PC-9 (cell line): ENCODE measurements at regions not wholly inside any gene's neighbourhood (a gene's known extent, or its start where the extent isn't known, plus 50 kb on each side); places are given as distances from the start of the nearest gene placed in this dataset.

Source experiments
- BruUV-seq: library from RNA; stranded (reverse); fragments of 400-500 nt; replicated peaks from 2 replicates; lab custom pipeline; 2021; lab: Mats Ljungman, UMichigan
- CTCF ChIA-PET: fragments of 300-600 bp; sonication (Branson Sonifier 250); formaldehyde crosslinking; loops from one replicate; lab custom pipeline; 2022; ENCODE audit warnings: antibody characterized with exemption; lab: Charles Lee
- POLR2A ChIA-PET: fragments of 300-600 bp; sonication (Branson Sonifier 250); formaldehyde crosslinking; loops from one replicate; lab custom pipeline; 2022; ENCODE audit warnings: antibody characterized with exemption; ENCODE audit not compliant: unreplicated experiment; lab: Charles Lee
- DNase-seq, 2 experiments: peaks; one replicate each; pipeline versions ENCODE4 v3.0.0 to v3.0.0-alpha.2; 2015 to 2022; ENCODE audit warnings: mixed read lengths in 1 of 2
- H2AFZ ChIP-seq: fragments of 200-600 bp; sonication (generic); 2 replicates; pipeline ENCODE4 v1.8.1; 2017; ENCODE audit warnings: antibody characterized with exemption
- H3F3A ChIP-seq: fragments of 200-600 bp; sonication (generic); 2 replicates; pipeline ENCODE4 v1.8.1; 2017; ENCODE audit warnings: antibody characterized with exemption, mild to moderate bottlenecking, low read depth; ENCODE audit not compliant: insufficient read depth
- H3K27ac ChIP-seq: fragments of 200-600 bp; sonication (generic); 2 replicates; pipeline ENCODE4 v1.6.1; 2016; ENCODE audit warnings: mixed run types
- H3K27me3 ChIP-seq: fragments of 200-600 bp; sonication (generic); 2 replicates; pipeline ENCODE4 v1.6.1; 2016; ENCODE audit warnings: low read depth, mixed run types; ENCODE audit not compliant: insufficient read depth
- H3K36me3 ChIP-seq: fragments of 200-600 bp; sonication (generic); 2 replicates; pipeline ENCODE4 v1.6.1; 2016; ENCODE audit warnings: low read depth, mixed run types
- H3K4me1 ChIP-seq: fragments of 200-600 bp; sonication (generic); replicated peaks from 2 replicates; pipeline ENCODE4 v1.6.1; 2016; ENCODE audit warnings: mixed run types; ENCODE audit not compliant: insufficient read depth
- H3K4me2 ChIP-seq: fragments of 200-600 bp; sonication (generic); 2 replicates; pipeline ENCODE4 v1.6.1; 2017; ENCODE audit warnings: mixed run types
- H3K4me3 ChIP-seq: fragments of 200-600 bp; sonication (generic); 2 replicates; pipeline ENCODE4 v1.6.1; 2016; ENCODE audit warnings: mixed run types
- H3K79me2 ChIP-seq: fragments of 200-600 bp; sonication (generic); 2 replicates; pipeline ENCODE4 v1.6.1; 2017; ENCODE audit warnings: low read depth, mixed run types
- H3K9me2 ChIP-seq: fragments of 200-600 bp; sonication (generic); 2 replicates; pipeline ENCODE4 v1.8.1; 2017; ENCODE audit warnings: mild to moderate bottlenecking; ENCODE audit not compliant: insufficient read depth
- H3K9me3 ChIP-seq: fragments of 200-600 bp; sonication (generic); 2 replicates; pipeline ENCODE4 v1.8.1; 2016; ENCODE audit warnings: low read depth; ENCODE audit not compliant: insufficient read depth
- H4K20me1 ChIP-seq: fragments of 200-600 bp; sonication (generic); 2 replicates; pipeline ENCODE4 v1.8.1; 2017; ENCODE audit not compliant: insufficient read depth
- EZH2 ChIP-seq: fragments of 200-600 bp; sonication (generic); IDR thresholded peaks from 2 replicates; pipeline ENCODE4 v1.8.0; 2017; ENCODE audit warnings: antibody characterized with exemption, low read depth
- intact Hi-C: fragments of 100-400 bp; cut with micrococcal nuclease; formaldehyde crosslinking; loops from one replicate; pipeline ENCODE4 v1.10.0; 2022; ENCODE audit not compliant: unreplicated experiment
- TF ChIP-seq, protein P1 (sequence below): fragments of 200-600 bp; sonication (generic); conservative IDR thresholded peaks from 2 replicates; pipeline ENCODE4 v1.6.1; 2017; ENCODE audit warnings: mixed run types, antibody characterized with exemption, mild to moderate bottlenecking, moderate library complexity

- Histone ChIP-seq H4K20me1 (no peaks in the 10 kb centered on the region), H3K9me2 (no peaks in the 10 kb centered on the region), H3F3A (no peaks in the 10 kb centered on the region), H3K4me3 (no peak overlapping the region), H3K27me3 (no peaks in the 10 kb centered on the region), H3K27ac (no peak overlapping the region), H2AFZ (no peak overlapping the region), H3K4me2 (no peak overlapping the region), H3K79me2 (no peaks in the 10 kb centered on the region), H3K9me3 (no peaks in the 10 kb centered on the region), H3K36me3 (no peaks in the 10 kb centered on the region), H3K4me1 (no peaks in the 10 kb centered on the region)
- TF ChIP-seq, protein P1, sequence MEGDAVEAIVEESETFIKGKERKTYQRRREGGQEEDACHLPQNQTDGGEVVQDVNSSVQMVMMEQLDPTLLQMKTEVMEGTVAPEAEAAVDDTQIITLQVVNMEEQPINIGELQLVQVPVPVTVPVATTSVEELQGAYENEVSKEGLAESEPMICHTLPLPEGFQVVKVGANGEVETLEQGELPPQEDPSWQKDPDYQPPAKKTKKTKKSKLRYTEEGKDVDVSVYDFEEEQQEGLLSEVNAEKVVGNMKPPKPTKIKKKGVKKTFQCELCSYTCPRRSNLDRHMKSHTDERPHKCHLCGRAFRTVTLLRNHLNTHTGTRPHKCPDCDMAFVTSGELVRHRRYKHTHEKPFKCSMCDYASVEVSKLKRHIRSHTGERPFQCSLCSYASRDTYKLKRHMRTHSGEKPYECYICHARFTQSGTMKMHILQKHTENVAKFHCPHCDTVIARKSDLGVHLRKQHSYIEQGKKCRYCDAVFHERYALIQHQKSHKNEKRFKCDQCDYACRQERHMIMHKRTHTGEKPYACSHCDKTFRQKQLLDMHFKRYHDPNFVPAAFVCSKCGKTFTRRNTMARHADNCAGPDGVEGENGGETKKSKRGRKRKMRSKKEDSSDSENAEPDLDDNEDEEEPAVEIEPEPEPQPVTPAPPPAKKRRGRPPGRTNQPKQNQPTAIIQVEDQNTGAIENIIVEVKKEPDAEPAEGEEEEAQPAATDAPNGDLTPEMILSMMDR = no peak
- TF ChIP-seq EZH2 = no peak
- no TSS peak for BruUV-seq
- DNase-seq = no peak
- ChIA-PET CTCF (no interaction called here), POLR2A (no interaction called here)
- intact Hi-C loops = loop anchor here (5.0 kb wide), 1 partner anchor 518 kb away; no protein-coding TSS in a partner anchor
Measured at GRCh38 chr5:86884608-86885007, 266.9 kb downstream of the COX7C start.

DNA sequence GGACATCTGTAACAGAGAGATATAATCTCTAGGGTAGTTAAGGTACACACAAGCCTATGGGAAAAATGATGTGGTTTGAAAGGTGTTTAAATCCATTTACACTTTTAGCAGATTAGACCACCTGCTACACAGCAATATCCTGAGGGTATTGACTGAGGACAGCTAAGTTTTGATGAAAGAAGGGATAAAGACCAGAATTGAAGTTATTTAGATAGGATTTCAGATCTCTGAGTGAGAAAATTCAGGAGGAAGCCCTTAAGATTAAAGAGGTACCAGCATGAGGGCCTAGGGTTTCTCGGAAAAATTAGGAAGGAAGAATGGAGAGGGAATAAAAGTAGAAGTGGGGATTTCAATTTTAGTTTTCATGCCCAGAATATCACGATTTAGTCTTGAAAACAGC, 267.3 kb downstream of the COX7C start:
- no peaks in the 10 kb centered on the region for H3K36me3 ChIP-seq
- no peaks in the 10 kb centered on the region for H3K4me1 ChIP-seq
- no peak overlapping the region for H3K4me2 ChIP-seq
- H3K4me3 ChIP-seq = no peak overlapping the region
- H3K79me2 ChIP-seq = no peaks in the 10 kb centered on the region
- CTCF ChIA-PET = no interaction called here
- DNase-seq = no peak
- no peaks in the 10 kb centered on the region for H4K20me1 ChIP-seq
- BruUV-seq = no TSS peak
- no peaks in the 10 kb centered on the region for H3K9me2 ChIP-seq
- H3K27ac ChIP-seq = no peak overlapping the region
- POLR2A ChIA-PET = no interaction called here
- H2AFZ ChIP-seq = no peak overlapping the region
- intact Hi-C loops = no loop called here
- H3K9me3 ChIP-seq = no peaks in the 10 kb centered on the region
- no peaks in the 10 kb centered on the region for H3F3A ChIP-seq
- no peaks in the 10 kb centered on the region for H3K27me3 ChIP-seq
- TF ChIP-seq, protein P1 = no peak
- no peak for TF ChIP-seq EZH2

DNA sequence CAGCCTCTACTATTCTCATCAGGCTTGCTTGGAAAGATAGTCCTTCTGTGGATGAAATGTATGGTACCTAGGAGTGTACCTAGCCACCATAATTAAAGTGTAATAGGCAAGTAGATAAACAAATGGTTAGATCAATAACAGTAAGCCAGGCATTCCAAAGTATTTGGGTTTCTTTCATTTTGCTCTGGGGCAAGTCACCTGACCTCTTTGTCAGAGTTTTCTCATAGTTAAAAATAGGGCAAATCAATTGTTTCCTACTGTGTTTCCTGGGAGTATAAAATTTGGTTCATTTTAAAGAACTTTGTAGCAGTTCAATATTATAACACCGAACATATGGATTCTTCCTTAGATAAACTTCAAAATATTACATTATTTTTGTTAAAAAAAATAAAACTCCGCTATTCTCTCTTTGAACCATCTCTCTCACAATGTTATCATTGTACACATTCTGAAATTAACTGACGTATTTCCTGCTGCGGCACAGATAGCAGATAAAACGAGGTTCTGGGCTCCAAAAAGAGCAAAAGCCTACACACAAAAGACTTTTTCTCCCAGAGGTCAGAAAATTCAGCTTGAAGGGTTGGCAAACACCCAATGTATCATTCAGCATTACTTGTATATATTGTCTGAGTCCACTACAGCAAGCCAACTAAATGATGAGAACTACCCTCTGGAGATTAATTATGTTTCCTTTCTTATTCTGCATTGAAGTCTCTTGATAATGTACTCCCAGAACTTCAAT, 267.9 kb downstream of the COX7C start:
- no TSS peak for BruUV-seq
- TF ChIP-seq EZH2 = no peak
- TF ChIP-seq, protein P1 = no peak
- Histone ChIP-seq H3K9me3 (no peaks in the 10 kb centered on the region), H3F3A (no peaks in the 10 kb centered on the region), H3K27ac (no peak overlapping the region), H3K4me2 (no peak overlapping the region), H3K36me3 (no peaks in the 10 kb centered on the region), H3K4me1 (no peaks in the 10 kb centered on the region), H4K20me1 (no peaks in the 10 kb centered on the region), H3K79me2 (no peaks in the 10 kb centered on the region), H2AFZ (no peak overlapping the region), H3K27me3 (no peaks in the 10 kb centered on the region), H3K9me2 (no peaks in the 10 kb centered on the region), H3K4me3 (no peak overlapping the region)
- intact Hi-C loops = no loop called here
- ChIA-PET CTCF (no interaction called here), POLR2A (no interaction called here)
- no peak for DNase-seq
